ENCODE measurements at regions not wholly inside any gene's neighbourhood (a gene's known extent, or its start where the extent isn't known, plus 50 kb on each side); places are given as distances from the start of the nearest gene placed in this dataset.

DNA sequence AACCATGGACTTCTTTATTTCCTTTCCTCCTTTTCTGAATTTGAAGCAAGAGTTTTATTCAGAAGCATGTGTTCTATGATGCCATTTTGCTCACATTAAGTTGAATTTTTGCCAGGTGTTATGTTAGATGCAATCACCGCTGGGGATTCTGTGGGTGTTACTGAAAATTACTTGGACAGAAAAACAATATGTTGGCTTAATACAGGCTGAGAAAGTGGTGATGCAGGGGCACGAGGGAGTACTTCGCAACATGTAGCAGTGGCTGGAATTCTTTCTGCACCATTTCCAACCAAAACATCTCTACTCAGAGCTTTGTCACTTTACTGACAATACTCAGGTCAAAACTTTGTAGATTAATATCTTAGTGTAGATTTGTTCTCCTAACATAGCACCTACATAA lies 109.2 kb upstream of the PCDH18 start:
- no peak for DNase-seq (ENCODE audit: extremely low read depth in 1 of 2, low read depth in 1 of 2)

DNA sequence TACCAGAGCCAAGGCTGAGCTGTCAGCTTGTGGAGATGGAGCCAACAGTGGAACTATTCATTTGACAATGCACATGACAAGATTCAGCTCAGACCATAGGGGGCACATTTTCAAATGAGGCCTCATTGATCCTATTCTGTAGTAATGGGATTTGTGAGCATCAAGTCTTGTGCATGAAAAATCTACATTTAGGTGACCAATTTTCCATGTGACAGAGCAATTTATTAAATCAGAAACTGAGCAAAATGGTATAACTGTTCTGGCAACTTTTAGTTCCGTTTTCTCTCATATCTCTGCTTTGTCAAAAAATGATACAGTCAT lies 108.5 kb upstream of the PCDH18 start:
- DNase-seq (ENCODE audit: extremely low read depth in 1 of 2, low read depth in 1 of 2): no peak

DNA sequence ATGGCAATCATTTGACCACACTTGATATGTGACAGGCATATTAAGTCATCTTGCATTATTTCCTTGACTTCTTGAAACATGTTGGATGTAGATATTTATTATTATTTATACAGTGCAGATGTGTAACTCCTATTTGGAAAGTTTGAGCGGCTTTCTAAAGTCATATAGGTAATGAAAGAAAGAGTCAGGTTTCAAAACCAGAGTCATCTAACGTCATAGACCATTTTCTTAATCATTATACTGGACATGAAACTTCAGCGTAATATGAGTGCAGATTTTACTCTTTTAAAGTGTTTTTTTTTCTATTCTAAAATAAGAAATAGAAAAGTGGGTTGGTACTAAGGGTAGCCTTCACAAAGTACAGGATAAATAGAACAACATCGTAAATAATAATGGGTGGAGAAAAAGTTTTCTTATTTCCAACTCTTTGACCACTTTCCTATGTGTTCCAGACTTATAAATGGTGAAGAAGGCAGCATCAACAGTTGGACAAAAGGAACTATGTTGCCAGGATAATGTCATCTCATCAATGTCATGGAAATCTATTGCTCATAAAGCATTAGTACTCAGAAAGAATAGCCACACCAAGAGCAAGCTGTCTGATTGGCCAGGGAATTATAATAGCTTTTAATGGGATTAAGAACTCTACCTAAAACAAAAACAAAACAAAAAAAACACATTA lies 108.0 kb upstream of the PCDH18 start:
- DNase-seq (ENCODE audit: extremely low read depth in 1 of 2, low read depth in 1 of 2): no peak

DNA sequence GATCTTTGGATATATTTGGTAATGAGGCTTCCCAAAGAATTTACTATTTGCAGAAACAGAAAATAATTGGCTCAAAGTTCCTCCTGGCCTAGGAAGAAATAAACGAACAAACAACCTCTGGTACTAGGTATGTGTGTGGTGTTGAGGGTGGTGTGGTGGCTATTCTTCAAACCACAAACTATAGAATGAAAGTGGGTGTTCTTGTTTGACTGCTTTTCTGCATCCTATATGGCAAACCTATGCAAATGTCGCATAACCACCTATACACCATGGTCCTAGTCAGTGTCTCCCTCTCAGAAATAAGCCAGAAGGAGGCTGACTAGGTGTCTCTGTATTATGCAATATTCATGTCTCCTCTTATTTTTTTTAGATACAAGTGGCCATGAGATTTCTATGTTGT lies 106.6 kb upstream of the PCDH18 start:
- DNase-seq (ENCODE audit: extremely low read depth in 1 of 2, low read depth in 1 of 2): no peak

DNA sequence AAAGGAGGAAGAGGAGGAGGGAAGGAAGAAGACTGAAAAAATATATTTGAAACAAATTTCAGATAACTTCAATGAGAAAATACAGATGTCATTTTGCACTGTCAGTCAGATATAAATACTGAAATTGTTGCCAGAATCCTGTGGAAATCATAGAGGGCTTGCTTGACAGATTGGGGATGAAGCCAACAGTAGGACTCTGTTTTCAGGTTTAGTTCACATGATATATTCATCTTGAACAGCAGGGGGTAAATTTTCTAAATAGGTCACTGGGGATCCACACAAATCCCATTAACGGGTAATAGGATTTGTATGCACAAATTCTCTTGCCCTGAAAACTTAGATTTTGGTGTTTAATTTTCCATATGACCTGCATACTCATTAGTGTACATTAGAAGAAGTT lies 103.3 kb upstream of the PCDH18 start:
- no peak for DNase-seq (ENCODE audit: extremely low read depth in 1 of 2, low read depth in 1 of 2)

DNA sequence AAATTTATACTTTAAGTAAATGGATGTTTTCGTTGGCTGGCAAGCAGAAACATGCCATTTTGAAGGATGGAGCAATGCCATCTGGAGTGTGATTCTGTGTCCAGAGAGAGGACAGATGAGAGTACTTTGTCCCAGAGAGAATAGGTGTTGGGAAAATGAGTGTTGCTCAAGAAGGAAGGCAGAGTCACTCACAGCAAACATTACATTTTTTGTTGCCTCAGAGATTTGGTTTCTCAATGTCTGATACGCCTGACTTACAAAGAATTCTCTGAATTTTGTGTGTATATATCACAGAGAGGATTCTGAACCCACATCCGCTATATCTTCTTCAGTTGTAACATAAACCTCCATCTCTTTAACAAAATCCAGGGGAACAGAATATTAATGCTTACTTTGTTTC lies 102.8 kb upstream of the PCDH18 start:
- DNase-seq (ENCODE audit: extremely low read depth in 1 of 2, low read depth in 1 of 2): no peak

DNA sequence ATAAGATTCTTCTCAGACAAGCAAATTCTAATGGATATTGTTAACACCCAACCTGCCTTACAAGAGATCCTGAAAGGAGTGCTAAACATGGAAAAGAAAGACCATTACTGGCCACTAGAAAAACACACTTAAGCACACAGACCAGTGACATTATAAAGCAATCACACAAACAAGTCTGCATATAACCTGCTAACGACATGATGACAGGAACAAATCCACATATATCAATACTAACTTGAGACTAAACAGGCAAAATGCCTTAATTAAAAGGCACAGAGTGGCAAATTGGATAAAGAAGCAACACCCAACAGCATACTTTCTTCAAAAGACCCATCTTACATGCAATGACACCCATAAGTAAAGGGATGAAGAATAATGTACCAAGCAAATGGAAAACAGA lies 100.5 kb upstream of the PCDH18 start:
- DNase-seq (ENCODE audit: extremely low read depth in 1 of 2, low read depth in 1 of 2): no peak

DNA sequence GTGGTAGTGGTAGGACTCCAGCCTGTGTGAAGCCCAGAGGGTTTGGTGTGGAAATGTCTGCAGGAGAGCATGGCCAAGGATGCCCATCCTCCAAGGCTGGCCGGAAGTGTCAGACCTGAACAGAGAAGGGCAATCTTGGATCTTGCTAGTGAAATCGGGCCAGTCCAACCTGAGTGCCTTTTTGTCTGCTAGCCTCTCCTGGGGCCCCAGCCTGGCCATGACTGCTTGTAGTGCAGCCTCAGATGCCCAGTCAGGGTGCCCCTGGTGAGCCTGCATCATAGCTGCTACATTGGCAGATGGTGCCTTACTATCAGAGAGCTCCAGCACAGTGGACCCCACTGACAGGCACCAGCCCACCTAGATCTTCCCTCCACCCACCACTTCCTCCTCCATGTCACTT lies 99.3 kb upstream of the PCDH18 start:
- DNase-seq (ENCODE audit: extremely low read depth in 1 of 2, low read depth in 1 of 2): no peak

DNA sequence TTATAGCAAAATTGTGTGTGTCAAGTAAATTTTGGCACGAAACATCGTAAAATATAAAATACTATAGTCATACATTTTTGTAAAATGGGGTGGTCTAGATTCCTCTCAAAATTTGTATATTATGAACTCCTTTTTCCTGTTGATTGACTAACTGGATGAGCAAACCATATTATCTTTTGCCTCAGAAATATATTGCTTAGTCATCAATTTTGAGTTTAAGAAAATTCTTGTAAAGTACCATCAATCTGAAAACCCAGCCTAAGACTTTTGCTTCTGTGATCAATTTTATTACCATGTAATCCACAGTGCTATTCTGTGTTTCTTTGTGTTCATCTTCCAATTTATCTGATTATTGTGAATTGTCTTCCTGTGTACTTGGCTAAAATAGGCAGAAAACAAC lies 98.0 kb upstream of the PCDH18 start:
- no peak for DNase-seq (ENCODE audit: extremely low read depth in 1 of 2, low read depth in 1 of 2)

DNA sequence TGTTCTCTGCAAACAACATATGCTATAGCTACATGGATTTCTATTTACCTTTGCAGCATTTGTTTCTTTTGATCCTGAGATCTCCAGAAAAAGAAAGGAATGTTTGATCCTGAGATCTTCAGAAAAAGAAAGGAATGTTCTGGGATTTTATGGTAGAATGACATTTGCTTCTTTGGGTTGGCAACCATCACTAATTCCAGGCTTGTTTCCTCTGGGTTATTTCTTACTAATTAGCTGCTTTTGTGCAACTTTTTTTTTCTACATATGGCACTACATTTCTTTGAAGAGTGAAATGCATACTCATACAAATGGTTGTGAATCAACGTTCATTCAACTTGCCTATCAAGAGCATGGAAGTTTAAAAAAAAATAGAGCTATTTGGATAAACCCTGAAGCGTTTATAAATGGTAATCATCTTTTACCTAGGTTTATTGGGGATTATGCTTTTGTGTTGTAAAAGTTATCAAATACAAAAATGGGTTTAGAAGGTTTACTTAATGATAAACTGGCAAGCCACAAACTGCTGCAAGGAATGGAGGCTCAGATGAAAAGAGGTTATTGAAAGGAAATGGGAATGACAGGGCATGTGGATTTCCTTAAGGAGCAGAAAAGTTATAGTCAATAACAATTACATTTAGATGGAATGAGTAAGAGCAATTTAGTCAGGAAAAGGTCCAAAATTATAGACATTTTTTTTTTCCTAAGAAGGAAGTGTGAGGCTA lies 95.6 kb upstream of the PCDH18 start:
- no peak for DNase-seq (ENCODE audit: extremely low read depth in 1 of 2, low read depth in 1 of 2)

DNA sequence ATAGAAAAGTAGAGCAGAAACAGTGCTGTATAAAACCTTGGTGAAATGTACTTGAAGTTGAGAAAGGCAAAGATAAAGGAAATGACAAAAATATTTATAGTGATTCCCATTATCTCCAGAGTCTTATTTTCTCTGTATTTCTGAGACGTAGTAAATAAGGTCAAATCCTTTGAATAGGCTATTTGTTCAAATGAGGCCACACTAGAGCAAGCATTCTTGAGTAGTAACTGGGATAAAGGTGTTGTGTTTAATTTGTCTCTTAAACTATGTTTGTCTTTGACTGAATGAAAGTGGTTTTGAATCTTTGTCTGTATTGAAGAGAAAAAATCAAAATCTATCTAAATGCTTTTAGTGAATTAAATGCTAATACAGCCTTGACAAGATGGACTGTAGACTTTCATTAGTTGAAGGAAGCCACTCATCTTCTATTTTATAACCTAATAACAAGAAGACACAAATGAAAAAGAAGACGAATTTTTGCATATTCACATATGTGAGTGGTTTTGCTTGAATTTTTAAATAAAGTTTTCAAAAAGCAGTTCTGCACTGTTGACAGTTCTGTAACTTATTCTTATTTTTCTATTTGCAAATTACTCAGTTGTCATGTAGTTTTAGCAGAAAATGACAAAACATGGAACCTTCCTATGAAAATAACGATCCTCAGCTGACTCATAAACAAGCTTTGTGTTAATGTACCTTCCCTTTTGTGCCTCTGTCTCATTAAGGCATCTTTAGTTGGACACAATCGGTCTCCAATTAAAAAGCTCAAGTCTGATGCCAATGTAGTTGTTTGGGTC lies 94.8 kb upstream of the PCDH18 start:
- DNase-seq (ENCODE audit: extremely low read depth in 1 of 2, low read depth in 1 of 2): no peak

DNA sequence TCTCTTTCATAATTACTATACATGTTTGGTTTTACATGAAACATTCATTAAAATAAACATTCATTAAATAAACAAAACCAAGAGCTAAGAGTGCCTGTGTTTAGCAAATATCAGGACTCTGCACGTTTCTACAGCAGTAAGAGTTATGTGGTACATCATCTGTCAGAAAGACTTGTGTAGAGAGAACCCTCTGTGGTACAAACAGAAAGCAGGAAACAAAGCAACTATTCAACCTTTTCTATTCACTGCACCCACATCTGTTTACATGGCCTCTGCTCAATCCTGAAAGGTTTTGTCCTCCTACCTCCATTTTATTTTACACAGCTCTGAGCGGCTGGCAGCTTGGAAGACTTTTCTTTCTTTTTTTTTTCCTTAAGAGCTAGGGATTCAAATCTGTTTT lies 90.7 kb upstream of the PCDH18 start:
- DNase-seq (ENCODE audit: extremely low read depth in 1 of 2, low read depth in 1 of 2): no peak

DNA sequence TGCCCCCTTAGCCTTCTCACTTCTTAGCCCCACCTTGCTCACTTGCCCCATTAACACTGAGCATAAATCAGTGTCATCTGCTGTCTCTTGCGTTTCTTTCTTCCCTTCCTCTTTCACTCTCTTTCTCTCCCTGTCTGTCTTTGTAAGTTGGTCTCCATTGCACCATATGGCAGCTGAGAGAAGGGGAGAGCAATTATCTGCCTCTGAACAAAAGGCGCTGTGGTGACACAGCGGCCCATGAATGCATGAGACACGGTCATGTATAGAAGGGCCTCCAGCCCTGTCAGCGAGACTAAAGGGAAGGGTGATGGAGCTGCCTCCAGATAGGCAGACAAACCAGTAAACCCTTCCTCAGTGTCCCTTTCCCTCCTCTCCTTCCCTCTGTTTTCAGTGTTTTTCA lies 88.8 kb upstream of the PCDH18 start:
- no peak for DNase-seq (ENCODE audit: extremely low read depth in 1 of 2, low read depth in 1 of 2)

DNA sequence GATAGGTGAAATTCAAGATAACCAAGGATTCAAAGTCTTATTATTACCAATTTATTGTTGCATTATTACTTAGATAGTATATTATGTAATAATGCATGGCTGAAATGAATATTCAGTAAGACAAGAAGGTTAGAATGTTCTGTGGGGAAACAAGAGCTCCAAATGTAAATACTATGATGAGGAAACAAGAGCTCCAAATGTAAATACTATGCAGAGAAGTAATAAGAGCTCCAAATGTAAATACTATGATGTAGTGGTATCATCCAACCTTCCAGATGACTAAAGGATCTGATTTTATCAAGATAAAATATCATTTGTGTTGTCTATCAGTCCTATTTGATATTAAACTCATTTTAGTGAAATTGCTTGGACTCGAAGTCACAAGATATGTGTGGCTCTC lies 82.2 kb upstream of the PCDH18 start:
- no peak for DNase-seq (ENCODE audit: extremely low read depth in 1 of 2, low read depth in 1 of 2)

DNA sequence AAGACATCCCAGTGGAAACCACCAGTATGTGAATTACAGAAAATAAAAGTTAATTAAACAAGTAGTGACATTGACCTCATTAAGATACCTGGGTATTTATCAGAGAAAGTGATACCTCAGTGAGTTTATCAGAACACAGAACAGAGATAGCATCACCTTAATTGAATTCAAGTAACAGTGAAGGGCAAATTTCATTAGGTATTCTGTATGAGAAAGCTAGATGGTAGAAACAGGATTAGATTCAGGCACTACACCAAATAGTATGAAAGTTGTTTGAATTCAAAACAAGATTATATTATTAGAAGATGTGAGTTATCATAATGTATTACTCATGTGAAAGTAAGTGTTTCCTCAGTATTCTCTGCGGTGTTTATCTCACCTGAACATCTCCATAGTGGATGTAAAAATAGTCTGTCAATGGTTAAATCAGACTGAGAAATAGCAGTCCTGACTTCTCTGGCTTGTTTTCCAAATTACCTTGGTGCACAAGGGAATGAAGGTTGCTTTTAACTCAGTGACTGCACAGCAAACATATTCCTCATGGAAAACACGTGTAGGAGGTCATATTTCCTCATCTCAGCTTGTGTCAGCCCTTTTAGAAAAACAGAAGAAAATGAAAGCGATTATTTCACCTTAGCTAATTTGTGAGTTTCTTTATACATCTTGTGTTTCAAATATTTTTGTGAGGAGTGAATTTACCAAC lies 79.9 kb upstream of the PCDH18 start:
- DNase-seq (ENCODE audit: extremely low read depth in 1 of 2, low read depth in 1 of 2): no peak

DNA sequence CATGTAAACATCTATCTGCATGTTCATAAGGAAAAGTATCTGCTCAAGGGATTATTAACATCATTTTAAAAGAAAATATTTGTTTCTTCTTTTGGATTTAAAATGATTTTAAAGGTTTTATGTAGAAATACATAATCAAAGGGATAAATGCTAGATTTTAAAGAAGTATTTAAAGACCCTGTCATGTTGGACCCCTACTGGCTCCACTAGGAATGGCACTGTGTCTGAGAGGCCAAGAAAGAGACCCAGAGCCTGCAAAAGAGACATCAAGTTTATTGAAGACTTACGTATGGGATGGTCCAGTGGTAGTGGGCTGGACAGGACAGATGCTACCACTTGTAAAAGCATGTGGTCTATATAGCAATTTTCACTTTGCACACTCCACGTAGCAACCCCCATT lies 78.7 kb upstream of the PCDH18 start:
- DNase-seq (ENCODE audit: extremely low read depth in 1 of 2, low read depth in 1 of 2): no peak

DNA sequence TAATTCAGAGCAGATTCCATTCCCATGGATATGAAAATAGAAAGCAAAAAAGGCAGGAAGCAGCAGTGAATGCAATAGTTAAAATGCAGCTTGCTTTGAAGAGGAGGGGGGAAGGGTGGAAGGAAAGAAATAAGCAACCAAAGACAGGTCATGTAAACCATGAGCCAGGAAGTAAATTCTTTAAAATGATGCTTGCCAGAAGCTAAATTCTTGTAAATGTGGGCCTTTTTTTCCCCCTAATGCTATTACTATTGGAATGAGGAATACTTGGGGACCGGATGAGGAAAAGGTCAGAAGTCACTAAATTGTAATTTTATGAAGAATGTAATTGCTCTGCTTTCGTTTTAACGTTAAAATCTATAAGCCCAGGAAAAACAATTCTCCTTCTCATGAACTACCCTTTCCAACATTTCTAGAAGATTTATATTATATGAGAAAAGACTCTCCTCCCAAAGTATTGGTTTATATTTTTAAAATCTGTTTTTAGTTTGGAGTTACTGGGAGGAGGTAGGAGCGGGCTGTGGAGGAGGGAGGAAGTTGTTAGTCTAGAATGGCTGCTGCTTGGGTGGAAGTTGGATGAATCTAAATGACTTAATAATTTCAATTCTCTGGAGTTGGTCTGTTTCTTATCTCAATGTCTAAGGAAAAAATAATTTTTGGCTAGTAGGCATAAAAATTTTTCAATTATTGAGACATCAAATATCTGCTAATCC lies 77.6 kb upstream of the PCDH18 start:
- no peak for DNase-seq (ENCODE audit: extremely low read depth in 1 of 2, low read depth in 1 of 2)

DNA sequence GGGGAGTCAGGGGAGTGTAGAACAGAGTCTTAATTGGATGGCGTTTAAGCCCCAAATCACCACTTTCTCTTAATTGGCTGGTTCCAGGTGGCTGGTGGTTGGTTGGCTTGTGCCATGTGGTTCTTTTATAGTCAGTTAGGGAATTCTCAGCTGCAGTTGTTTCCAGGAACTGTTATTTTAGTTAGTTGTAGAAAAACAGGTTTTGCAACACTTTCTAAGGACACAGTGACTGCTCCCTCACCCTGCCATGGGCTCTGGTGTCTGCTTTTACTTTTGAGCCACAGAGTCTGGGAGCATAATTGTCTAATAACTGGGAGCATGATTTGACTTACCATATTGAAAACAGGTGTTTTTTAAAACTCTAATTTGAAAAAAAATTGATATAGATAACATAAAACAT lies 75.8 kb upstream of the PCDH18 start:
- DNase-seq (ENCODE audit: extremely low read depth in 1 of 2, low read depth in 1 of 2): no peak

DNA sequence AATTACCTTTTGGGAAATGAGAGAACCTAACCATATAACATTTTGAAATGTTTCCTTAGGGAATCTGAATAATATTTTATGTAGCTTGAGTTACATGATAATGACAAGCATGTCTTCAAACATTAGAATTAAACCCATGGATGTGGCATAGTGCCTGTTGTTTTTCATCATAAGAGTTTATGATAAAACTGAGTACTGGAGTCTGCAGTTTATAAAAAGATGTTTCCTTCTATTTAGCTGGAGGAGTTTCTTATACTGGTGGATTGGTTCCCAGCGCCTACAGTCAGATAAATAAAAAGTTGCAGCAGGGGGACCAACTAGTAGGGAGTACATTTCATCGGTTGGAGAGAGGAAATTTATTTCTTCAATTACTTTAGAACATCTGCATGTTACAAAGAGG lies 70.1 kb upstream of the PCDH18 start:
- no peak for DNase-seq (ENCODE audit: extremely low read depth in 1 of 2, low read depth in 1 of 2)

DNA sequence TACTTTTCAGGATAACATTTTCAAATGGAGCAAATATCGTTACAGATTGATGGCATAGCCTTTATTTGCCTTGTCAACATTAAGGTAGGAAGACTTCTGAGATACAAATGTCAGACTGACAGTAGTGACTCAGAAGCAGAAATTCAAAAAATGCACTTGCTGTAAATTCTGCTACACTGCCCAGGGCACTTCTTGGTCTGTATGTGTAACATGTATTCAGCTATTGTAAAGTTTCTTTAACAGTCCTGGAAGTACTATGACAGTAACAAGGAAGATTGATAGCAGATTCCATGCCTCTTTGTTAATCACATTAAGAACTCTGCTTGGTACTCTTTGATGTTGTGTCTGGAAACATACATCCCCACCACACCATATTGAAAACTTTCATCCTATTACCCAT lies 69.6 kb upstream of the PCDH18 start:
- no peak for DNase-seq (ENCODE audit: extremely low read depth in 1 of 2, low read depth in 1 of 2)

DNA sequence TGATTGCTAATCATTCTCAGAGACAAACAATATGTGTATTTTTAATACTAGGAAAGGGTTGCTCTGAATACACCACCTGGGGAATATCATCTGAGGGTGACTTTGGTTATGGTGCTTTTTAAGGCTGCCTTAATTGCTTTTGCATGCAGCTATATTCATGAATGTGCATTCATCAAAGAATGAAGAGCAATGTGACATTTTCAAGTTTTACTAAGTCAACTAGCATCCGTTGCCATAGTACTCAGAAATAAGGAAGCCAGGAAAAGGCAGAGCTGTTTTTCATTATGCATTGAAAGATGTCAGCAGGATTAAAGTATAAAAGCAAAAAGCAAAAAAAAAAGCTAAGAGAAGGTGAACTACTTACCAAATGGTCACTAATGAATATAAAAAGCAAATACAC lies 67.4 kb upstream of the PCDH18 start:
- no peak for DNase-seq (ENCODE audit: extremely low read depth in 1 of 2, low read depth in 1 of 2)

Data from stimulated activated CD8-positive, alpha-beta memory T cell treated with anti-CD3 and anti-CD28 coated beads, Interleukin-7, amount 100 ng/mL, for 48 hours (primary cell).